PC-9 (cell line): ENCODE measurements at regions not wholly inside any gene's neighbourhood (a gene's known extent, or its start where the extent isn't known, plus 50 kb on each side); places are given as distances from the start of the nearest gene placed in this dataset.

ENCODE experiments used
- BruUV-seq: library from RNA; stranded (reverse); fragments of 400-500 nt; replicated peaks from 2 replicates; lab custom pipeline; 2021; lab: Mats Ljungman, UMichigan
- CTCF ChIA-PET: fragments of 300-600 bp; sonication (Branson Sonifier 250); formaldehyde crosslinking; loops from one replicate; lab custom pipeline; 2022; ENCODE audit warnings: antibody characterized with exemption; lab: Charles Lee
- POLR2A ChIA-PET: fragments of 300-600 bp; sonication (Branson Sonifier 250); formaldehyde crosslinking; loops from one replicate; lab custom pipeline; 2022; ENCODE audit warnings: antibody characterized with exemption; ENCODE audit not compliant: unreplicated experiment; lab: Charles Lee
- DNase-seq, 2 experiments: peaks; one replicate each; pipeline versions ENCODE4 v3.0.0 to v3.0.0-alpha.2; 2015 to 2022; ENCODE audit warnings: mixed read lengths in 1 of 2
- H2AFZ ChIP-seq: fragments of 200-600 bp; sonication (generic); 2 replicates; pipeline ENCODE4 v1.8.1; 2017; ENCODE audit warnings: antibody characterized with exemption
- H3F3A ChIP-seq: fragments of 200-600 bp; sonication (generic); 2 replicates; pipeline ENCODE4 v1.8.1; 2017; ENCODE audit warnings: antibody characterized with exemption, mild to moderate bottlenecking, low read depth; ENCODE audit not compliant: insufficient read depth
- H3K27ac ChIP-seq: fragments of 200-600 bp; sonication (generic); 2 replicates; pipeline ENCODE4 v1.6.1; 2016; ENCODE audit warnings: mixed run types
- H3K27me3 ChIP-seq: fragments of 200-600 bp; sonication (generic); 2 replicates; pipeline ENCODE4 v1.6.1; 2016; ENCODE audit warnings: low read depth, mixed run types; ENCODE audit not compliant: insufficient read depth
- H3K36me3 ChIP-seq: fragments of 200-600 bp; sonication (generic); 2 replicates; pipeline ENCODE4 v1.6.1; 2016; ENCODE audit warnings: low read depth, mixed run types
- H3K4me1 ChIP-seq: fragments of 200-600 bp; sonication (generic); replicated peaks from 2 replicates; pipeline ENCODE4 v1.6.1; 2016; ENCODE audit warnings: mixed run types; ENCODE audit not compliant: insufficient read depth
- H3K4me2 ChIP-seq: fragments of 200-600 bp; sonication (generic); 2 replicates; pipeline ENCODE4 v1.6.1; 2017; ENCODE audit warnings: mixed run types
- H3K4me3 ChIP-seq: fragments of 200-600 bp; sonication (generic); 2 replicates; pipeline ENCODE4 v1.6.1; 2016; ENCODE audit warnings: mixed run types
- H3K79me2 ChIP-seq: fragments of 200-600 bp; sonication (generic); 2 replicates; pipeline ENCODE4 v1.6.1; 2017; ENCODE audit warnings: low read depth, mixed run types
- H3K9me2 ChIP-seq: fragments of 200-600 bp; sonication (generic); 2 replicates; pipeline ENCODE4 v1.8.1; 2017; ENCODE audit warnings: mild to moderate bottlenecking; ENCODE audit not compliant: insufficient read depth
- H3K9me3 ChIP-seq: fragments of 200-600 bp; sonication (generic); 2 replicates; pipeline ENCODE4 v1.8.1; 2016; ENCODE audit warnings: low read depth; ENCODE audit not compliant: insufficient read depth
- H4K20me1 ChIP-seq: fragments of 200-600 bp; sonication (generic); 2 replicates; pipeline ENCODE4 v1.8.1; 2017; ENCODE audit not compliant: insufficient read depth
- CTCF ChIP-seq: fragments of 200-600 bp; sonication (generic); conservative IDR thresholded peaks from 2 replicates; pipeline ENCODE4 v1.6.1; 2017; ENCODE audit warnings: mixed run types, antibody characterized with exemption, mild to moderate bottlenecking, moderate library complexity
- EZH2 ChIP-seq: fragments of 200-600 bp; sonication (generic); IDR thresholded peaks from 2 replicates; pipeline ENCODE4 v1.8.0; 2017; ENCODE audit warnings: antibody characterized with exemption, low read depth
- intact Hi-C: fragments of 100-400 bp; cut with micrococcal nuclease; formaldehyde crosslinking; loops from one replicate; pipeline ENCODE4 v1.10.0; 2022; ENCODE audit not compliant: unreplicated experiment

GRCh38 chr6:112831022-112831421 lies 483.9 kb downstream of the RFPL4B start:
- TF ChIP-seq EZH2 (no peak), CTCF (no peak)
- H4K20me1 ChIP-seq = no peaks in the 10 kb centered on the region
- H3K9me2 ChIP-seq = no peaks in the 10 kb centered on the region
- no peak overlapping the region for H3K4me2 ChIP-seq
- no peak overlapping the region for H3K27ac ChIP-seq
- no peaks in the 10 kb centered on the region for H3K79me2 ChIP-seq
- no peak overlapping the region for H3K4me3 ChIP-seq
- BruUV-seq = no TSS peak
- H3K27me3 ChIP-seq = no peaks in the 10 kb centered on the region
- DNase-seq = no peak
- no peaks in the 10 kb centered on the region for H3K36me3 ChIP-seq
- intact Hi-C loops = no loop called here
- no peak overlapping the region for H2AFZ ChIP-seq
- no peaks in the 10 kb centered on the region for H3K9me3 ChIP-seq
- no peaks in the 10 kb centered on the region for H3K4me1 ChIP-seq
- ChIA-PET POLR2A (no interaction called here), CTCF (no interaction called here)
- no peaks in the 10 kb centered on the region for H3F3A ChIP-seq

GRCh38 chr6:112833581-112834131 lies 486.5 kb downstream of the RFPL4B start:
- Histone ChIP-seq H3K4me2 (no peak overlapping the region), H3F3A (no peaks in the 10 kb centered on the region), H3K36me3 (no peaks in the 10 kb centered on the region), H3K27ac (no peak overlapping the region), H3K4me3 (no peak overlapping the region), H3K4me1 (no peaks in the 10 kb centered on the region), H3K9me3 (no peaks in the 10 kb centered on the region), H3K9me2 (no peaks in the 10 kb centered on the region), H4K20me1 (no peaks in the 10 kb centered on the region), H3K27me3 (no peaks in the 10 kb centered on the region), H3K79me2 (no peaks in the 10 kb centered on the region), H2AFZ (no peak overlapping the region)
- CTCF ChIA-PET = no interaction called here
- intact Hi-C loops = no loop called here
- no peak for DNase-seq
- POLR2A ChIA-PET = interaction anchor here (0.6 kb wide), 1 partner anchor 754 kb away, joined by 3 read pairs; no protein-coding TSS in a partner anchor
- no TSS peak for BruUV-seq
- TF ChIP-seq CTCF (no peak), EZH2 (no peak)

GRCh38 chr6:112835078-112835477 lies 487.9 kb downstream of the RFPL4B start:
- intact Hi-C loops = no loop called here
- DNase-seq = no peak
- H3K9me2 ChIP-seq = no peaks in the 10 kb centered on the region
- no peaks in the 10 kb centered on the region for H3F3A ChIP-seq
- H4K20me1 ChIP-seq = no peaks in the 10 kb centered on the region
- no peak overlapping the region for H3K4me3 ChIP-seq
- H3K4me2 ChIP-seq = no peak overlapping the region
- H3K27me3 ChIP-seq = no peaks in the 10 kb centered on the region
- no TSS peak for BruUV-seq
- no peaks in the 10 kb centered on the region for H3K36me3 ChIP-seq
- TF ChIP-seq CTCF (no peak), EZH2 (no peak)
- no peaks in the 10 kb centered on the region for H3K9me3 ChIP-seq
- H3K4me1 ChIP-seq = no peaks in the 10 kb centered on the region
- H2AFZ ChIP-seq = no peak overlapping the region
- no peaks in the 10 kb centered on the region for H3K79me2 ChIP-seq
- CTCF ChIA-PET = no interaction called here
- POLR2A ChIA-PET = interaction anchor here (0.5 kb wide), 1 partner anchor 17 kb away, joined by 11 read pairs; no protein-coding TSS in a partner anchor
- H3K27ac ChIP-seq = no peak overlapping the region
